ENCODE measurements at regions not wholly inside any gene's neighbourhood (a gene's known extent, or its start where the extent isn't known, plus 50 kb on each side); places are given as distances from the start of the nearest gene placed in this dataset.
"Not testable (repeated sequence)": the region's sequence is repeated elsewhere in the genome, so short reads cannot be mapped to it uniquely, and the experiment has no call there.

GRCh38 chr7:81478664-81479063 lies 291.2 kb downstream of the HGF start:
- DNase-seq (ENCODE audit: low spot score), result no peak

GRCh38 chr7:81478201-81478600 lies 291.6 kb downstream of the HGF start:
- DNase-seq (ENCODE audit: low spot score), result not testable (repeated sequence)

GRCh38 chr7:81473236-81473635 lies 296.6 kb downstream of the HGF start:
- DNase-seq (ENCODE audit: low spot score), result no peak

- no peak for DNase-seq (ENCODE audit: low spot score)
Observed at GRCh38 chr7:81470724-81471379, 299.0 kb downstream of the HGF start.

GRCh38 chr7:81469869-81470723 lies 299.8 kb downstream of the HGF start:
- DNase-seq (ENCODE audit: low spot score), result peak; percentile 67

GRCh38 chr7:81469153-81469868 lies 300.5 kb downstream of the HGF start:
- DNase-seq (ENCODE audit: low spot score), result no peak

- DNase-seq (ENCODE audit: low spot score), result no peak
Observed at GRCh38 chr7:81468526-81468925, 301.3 kb downstream of the HGF start.

GRCh38 chr7:81467964-81468363 lies 301.9 kb downstream of the HGF start:
- DNase-seq (ENCODE audit: low spot score), result no peak

GRCh38 chr7:81462672-81463071 lies 307.2 kb downstream of the HGF start:
- DNase-seq (ENCODE audit: low spot score), result no peak

- DNase-seq (ENCODE audit: low spot score), result no peak
Observed at GRCh38 chr7:81460250-81461045, 309.4 kb downstream of the HGF start.

GRCh38 chr7:81459485-81459884 lies 310.4 kb downstream of the HGF start:
- no peak for DNase-seq (ENCODE audit: low spot score)

GRCh38 chr7:81457852-81458522 lies 311.9 kb downstream of the HGF start:
- no peak for DNase-seq (ENCODE audit: low spot score)

GRCh38 chr7:81453770-81454169 lies 316.1 kb downstream of the HGF start:
- DNase-seq (ENCODE audit: low spot score), result not testable (repeated sequence)

- DNase-seq (ENCODE audit: low spot score), result no peak
Observed at GRCh38 chr7:81449105-81449504, 320.7 kb downstream of the HGF start.

- no peak for DNase-seq (ENCODE audit: low spot score)
Observed at GRCh38 chr7:81447351-81447952, 322.4 kb downstream of the HGF start.

- DNase-seq (ENCODE audit: low spot score), result no peak
Observed at GRCh38 chr7:81446212-81446611, 323.6 kb downstream of the HGF start.

GRCh38 chr7:81445462-81445861 lies 324.4 kb downstream of the HGF start:
- no peak for DNase-seq (ENCODE audit: low spot score)

GRCh38 chr7:81441750-81442149 lies 328.1 kb downstream of the HGF start:
- DNase-seq (ENCODE audit: low spot score), result no peak

GRCh38 chr7:81439591-81439990 lies 330.3 kb downstream of the HGF start:
- DNase-seq (ENCODE audit: low spot score), result no peak

- DNase-seq (ENCODE audit: low spot score), result not testable (repeated sequence)
Observed at GRCh38 chr7:81437160-81437559, 332.7 kb downstream of the HGF start.

Measured in putamen (tissue), 1 donor.